ENCODE measurements at regions not wholly inside any gene's neighbourhood (a gene's known extent, or its start where the extent isn't known, plus 50 kb on each side); places are given as distances from the start of the nearest gene placed in this dataset.

- Histone ChIP-seq H3K79me2 (ENCODE audit: low read depth) (no peaks in the 10 kb centered on the region), H3K27me3 (no peaks in the 10 kb centered on the region), H3K4me1 (peaks cover under 1% of the 10 kb centered on the region), H3K9ac (no peak overlapping the region), H2AFZ (replicated peaks) (no peak overlapping the region), H4K20me1 (ENCODE audit: low read depth) (no peaks in the 10 kb centered on the region), H3F3A (ENCODE audit: low read depth) (no peaks in the 10 kb centered on the region), H3K27ac (no peak overlapping the region), H3K36me3 (no peaks in the 10 kb centered on the region), H3K9me3 (ENCODE audit: low read depth) (no peaks in the 10 kb centered on the region), H3K4me3 (no peak overlapping the region), H3K4me2 (no peak overlapping the region)
- Mint-ChIP-seq H3K4me3 (no peak overlapping the region), H3K36me3 (no peaks in the 10 kb centered on the region), H3K27me3 (ENCODE audit: insufficient read depth, low read depth) (no peaks in the 10 kb centered on the region), H3K27ac (no peak overlapping the region), H3K4me1 (peaks cover 20% of the 10 kb centered on the region), H3K9me3 (no peaks in the 10 kb centered on the region)
- TF ChIP-seq EZH2 (IDR thresholded peaks at IDR 0.05) (no peak), EZH2phosphoT487 (IDR thresholded peaks at IDR 0.05) (no peak), CTCF (IDR thresholded peaks at IDR 0.05) (no peak)
- DNase-seq (ENCODE audit: low spot score) = no peak
Measured at GRCh38 chr18:29254123-29254522, 1077.2 kb upstream of the CDH2 start.

- Histone ChIP-seq H3K36me3 (no peaks in the 10 kb centered on the region), H3K27me3 (no peaks in the 10 kb centered on the region), H3K4me1 (peaks cover 5% of the 10 kb centered on the region), H3K4me2 (no peak overlapping the region), H3K27ac (no peak overlapping the region), H4K20me1 (ENCODE audit: low read depth) (no peaks in the 10 kb centered on the region), H3K9ac (no peak overlapping the region), H3K4me3 (no peak overlapping the region), H3K79me2 (ENCODE audit: low read depth) (no peaks in the 10 kb centered on the region), H2AFZ (replicated peaks) (no peak overlapping the region), H3K9me3 (ENCODE audit: low read depth) (no peaks in the 10 kb centered on the region), H3F3A (ENCODE audit: low read depth) (no peaks in the 10 kb centered on the region)
- Mint-ChIP-seq H3K27me3 (ENCODE audit: insufficient read depth, low read depth) (no peaks in the 10 kb centered on the region), H3K4me3 (no peak overlapping the region), H3K27ac (no peak overlapping the region), H3K4me1 (peaks cover 26% of the 10 kb centered on the region), H3K36me3 (no peaks in the 10 kb centered on the region), H3K9me3 (no peaks in the 10 kb centered on the region)
- TF ChIP-seq EZH2phosphoT487 (IDR thresholded peaks at IDR 0.05) (no peak), EZH2 (IDR thresholded peaks at IDR 0.05) (no peak), CTCF (IDR thresholded peaks at IDR 0.05) (no peak)
- DNase-seq (ENCODE audit: low spot score) = no peak
Measured at GRCh38 chr18:29251681-29252080, 1074.8 kb upstream of the CDH2 start.

GRCh38 chr18:29250843-29251242, 1073.9 kb upstream of the CDH2 start:
- Mint-ChIP-seq H3K4me3 (no peak overlapping the region), H3K36me3 (no peaks in the 10 kb centered on the region), H3K27ac (no peak overlapping the region), H3K27me3 (ENCODE audit: insufficient read depth, low read depth) (no peaks in the 10 kb centered on the region), H3K4me1 (peaks cover 21% of the 10 kb centered on the region), H3K9me3 (no peaks in the 10 kb centered on the region)
- Histone ChIP-seq H3K9ac (no peak overlapping the region), H3K9me3 (ENCODE audit: low read depth) (no peaks in the 10 kb centered on the region), H3K27me3 (no peaks in the 10 kb centered on the region), H3K4me1 (peaks cover 5% of the 10 kb centered on the region), H3K27ac (no peak overlapping the region), H3K36me3 (no peaks in the 10 kb centered on the region), H3K4me3 (no peak overlapping the region), H3K4me2 (no peak overlapping the region), H3F3A (ENCODE audit: low read depth) (no peaks in the 10 kb centered on the region), H3K79me2 (ENCODE audit: low read depth) (no peaks in the 10 kb centered on the region), H4K20me1 (ENCODE audit: low read depth) (no peaks in the 10 kb centered on the region), H2AFZ (replicated peaks) (no peak overlapping the region)
- TF ChIP-seq EZH2 (IDR thresholded peaks at IDR 0.05) = no peak
- TF ChIP-seq CTCF (IDR thresholded peaks at IDR 0.05) = no peak
- TF ChIP-seq EZH2phosphoT487 (IDR thresholded peaks at IDR 0.05) = no peak
- no peak for DNase-seq (ENCODE audit: low spot score)
